ENCODE measurements at regions not wholly inside any gene's neighbourhood (a gene's known extent, or its start where the extent isn't known, plus 50 kb on each side); places are given as distances from the start of the nearest gene placed in this dataset.

- no peak for DNase-seq
Measured at GRCh38 chr14:101435546-101435945, 125.7 kb upstream of the DIO3 start.

GRCh38 chr14:101439023-101439422, 122.3 kb upstream of the DIO3 start:
- no peak for DNase-seq

- DNase-seq: no peak
Measured at GRCh38 chr14:101440496-101440895, 120.8 kb upstream of the DIO3 start.

GRCh38 chr14:101441710-101442109, 119.6 kb upstream of the DIO3 start:
- no peak for DNase-seq

GRCh38 chr14:101442451-101442850, 118.8 kb upstream of the DIO3 start:
- peak; percentile 55 for DNase-seq

GRCh38 chr14:101444116-101444515, 117.2 kb upstream of the DIO3 start:
- no peak for DNase-seq

- DNase-seq: no peak
Measured at GRCh38 chr14:101445278-101445677, 116.0 kb upstream of the DIO3 start.

- no peak for DNase-seq
Measured at GRCh38 chr14:101446387-101446969, 114.8 kb upstream of the DIO3 start.

GRCh38 chr14:101449114-101449513, 112.2 kb upstream of the DIO3 start:
- DNase-seq: no peak

- no peak for DNase-seq
Measured at GRCh38 chr14:101451166-101451565, 110.1 kb upstream of the DIO3 start.

GRCh38 chr14:101453225-101453624, 108.1 kb upstream of the DIO3 start:
- no peak for DNase-seq

- DNase-seq: no peak
Measured at GRCh38 chr14:101454229-101454628, 107.1 kb upstream of the DIO3 start.

GRCh38 chr14:101456246-101457175, 104.8 kb upstream of the DIO3 start:
- no peak for DNase-seq

GRCh38 chr14:101457301-101457935, 103.9 kb upstream of the DIO3 start:
- DNase-seq: no peak

GRCh38 chr14:101457936-101458740, 103.2 kb upstream of the DIO3 start:
- DNase-seq: no peak

- DNase-seq: no peak
Measured at GRCh38 chr14:101458741-101459550, 102.3 kb upstream of the DIO3 start.

GRCh38 chr14:101459551-101459900, 101.8 kb upstream of the DIO3 start:
- no peak for DNase-seq

- DNase-seq: no peak
Measured at GRCh38 chr14:101460521-101460920, 100.8 kb upstream of the DIO3 start.

GRCh38 chr14:101460986-101461750, 100.1 kb upstream of the DIO3 start:
- no peak for DNase-seq

- DNase-seq: no peak
Measured at GRCh38 chr14:101461891-101462290, 99.4 kb upstream of the DIO3 start.
